GM23338 (cell line): ENCODE measurements at regions not wholly inside any gene's neighbourhood (a gene's known extent, or its start where the extent isn't known, plus 50 kb on each side); places are given as distances from the start of the nearest gene placed in this dataset.

ENCODE experiments used
- ATAC-seq: fragments of 200-7000 bp; cut with Tn5 transposase; 3 replicates; pipeline ENCODE4 v1.9.1; 2020
- DNase-seq: peaks from one replicate; pipeline ENCODE4 v3.0.0-alpha.2; 2015; ENCODE audit warnings: low spot score
- H2AFZ ChIP-seq: fragments of 200-600 bp; sonication (generic); 2 replicates; pipeline ENCODE4 v1.8.0; 2016; ENCODE audit warnings: antibody characterized with exemption, mild to moderate bottlenecking, moderate library complexity
- H3F3A ChIP-seq: fragments of 200-600 bp; sonication (generic); replicated peaks from 2 replicates; pipeline ENCODE4 v1.8.0; 2017; ENCODE audit warnings: antibody characterized with exemption, mixed run types, low read depth
- H3K27ac ChIP-seq: fragments of 200-600 bp; sonication (generic); 2 replicates; pipeline ENCODE4 v1.6.1; 2016; ENCODE audit warnings: low read depth
- H3K27me3 ChIP-seq: fragments of 200-600 bp; sonication (generic); 2 replicates; pipeline ENCODE4 v1.8.0; 2016; ENCODE audit warnings: mild to moderate bottlenecking, mixed run types, moderate library complexity; ENCODE audit not compliant: insufficient read depth
- H3K36me3 ChIP-seq: fragments of 200-600 bp; sonication (generic); 2 replicates; pipeline ENCODE4 v1.8.0; 2016; ENCODE audit warnings: mild to moderate bottlenecking; ENCODE audit not compliant: insufficient read depth
- H3K4me1 ChIP-seq: fragments of 200-600 bp; sonication (generic); 2 replicates; pipeline ENCODE4 v1.8.0; 2016; ENCODE audit warnings: mild to moderate bottlenecking, moderate library complexity; ENCODE audit not compliant: insufficient read depth
- H3K4me2 ChIP-seq: fragments of 200-600 bp; sonication (generic); 2 replicates; pipeline ENCODE4 v1.7.1; 2017; ENCODE audit warnings: mixed run types
- H3K4me3 ChIP-seq: fragments of 200-600 bp; sonication (generic); 2 replicates; pipeline ENCODE4 v1.6.1; 2016; ENCODE audit warnings: mixed run types
- H3K79me2 ChIP-seq: fragments of 200-600 bp; sonication (generic); replicated peaks from 2 replicates; pipeline ENCODE4 v1.8.0; 2017; ENCODE audit warnings: mild to moderate bottlenecking; ENCODE audit not compliant: insufficient read depth
- H3K9me2 ChIP-seq: fragments of 200-600 bp; sonication (generic); 2 replicates; pipeline ENCODE4 v1.8.0; 2017; ENCODE audit not compliant: insufficient read depth
- H4K20me1 ChIP-seq: fragments of 200-600 bp; sonication (generic); replicated peaks from 2 replicates; pipeline ENCODE4 v1.8.0; 2017; ENCODE audit warnings: mild to moderate bottlenecking; ENCODE audit not compliant: insufficient read depth
- H3K27ac Mint-ChIP-seq: 2 replicates; pipeline ENCODE4 v1.8.0; 2020; ENCODE audit warnings: inconsistent platforms, mild to moderate bottlenecking, moderate library complexity, mixed read lengths
- H3K27me3 Mint-ChIP-seq: 3 replicates; pipeline ENCODE4 v1.8.0; 2022; ENCODE audit warnings: low read depth, mild to moderate bottlenecking, moderate library complexity, mixed read lengths, inconsistent platforms; ENCODE audit not compliant: insufficient read depth, poor library complexity
- H3K36me3 Mint-ChIP-seq: 3 replicates; pipeline ENCODE4 v1.8.0; 2021; ENCODE audit warnings: low read depth, mild to moderate bottlenecking, inconsistent platforms, moderate library complexity, mixed read lengths
- H3K4me1 Mint-ChIP-seq: 3 replicates; pipeline ENCODE4 v1.8.0; 2020; ENCODE audit warnings: mild to moderate bottlenecking, inconsistent platforms, mixed read lengths
- H3K4me3 Mint-ChIP-seq: 3 replicates; pipeline ENCODE4 v1.8.0; 2021; ENCODE audit warnings: moderate library complexity, mild to moderate bottlenecking, inconsistent platforms, mixed read lengths
- H3K9me3 Mint-ChIP-seq: 3 replicates; pipeline ENCODE4 v1.8.0; 2020; ENCODE audit warnings: moderate library complexity, mild to moderate bottlenecking, inconsistent platforms, mixed read lengths
- CREB1 ChIP-seq: fragments of 250-450 bp; sonication (Bioruptor Pico); IDR thresholded peaks from 2 replicates; pipeline ENCODE4 v1.5.0; 2020; ENCODE audit warnings: low read depth, mild to moderate bottlenecking, moderate library complexity
- ETS1 ChIP-seq: IDR thresholded peaks from 2 replicates; pipeline ENCODE4 v1.6.1; 2016; ENCODE audit warnings: antibody characterized with exemption
- EZH2 ChIP-seq: fragments of 200-600 bp; sonication (generic); IDR thresholded peaks from one replicate; pipeline ENCODE4 v1.8.0; 2017; ENCODE audit warnings: antibody characterized with exemption, mild to moderate bottlenecking, low read depth; ENCODE audit not compliant: unreplicated experiment
- EZH2phosphoT487 ChIP-seq: fragments of 200-600 bp; sonication (generic); IDR thresholded peaks from one replicate; pipeline ENCODE4 v1.8.1; 2018; ENCODE audit warnings: antibody characterized with exemption; ENCODE audit not compliant: unreplicated experiment
- JUNB ChIP-seq: IDR thresholded peaks from one replicate; pipeline ENCODE4 v1.6.1; 2016; ENCODE audit warnings: antibody characterized with exemption; ENCODE audit not compliant: unreplicated experiment
- NANOG ChIP-seq: IDR thresholded peaks from 2 replicates; pipeline ENCODE4 v1.6.1; 2016; ENCODE audit warnings: antibody characterized with exemption, borderline replicate concordance
- POLR2AphosphoS5 ChIP-seq: IDR thresholded peaks from 2 replicates; pipeline ENCODE4 v1.6.1; 2016; ENCODE audit warnings: antibody characterized with exemption, low read depth
- STAT1 ChIP-seq: IDR thresholded peaks from one replicate; pipeline ENCODE4 v1.6.1; 2016; ENCODE audit warnings: antibody characterized with exemption; ENCODE audit not compliant: unreplicated experiment
- ZNF114 ChIP-seq: fragments of 250-450 bp; sonication (Bioruptor Pico); IDR thresholded peaks from 2 replicates; pipeline ENCODE4 v1.5.0; 2020; ENCODE audit warnings: mild to moderate bottlenecking, moderate library complexity
- ZNF331 ChIP-seq: fragments of 250-450 bp; sonication (Bioruptor Pico); IDR thresholded peaks from 2 replicates; pipeline ENCODE4 v1.5.0; 2020; ENCODE audit warnings: low read depth, mild to moderate bottlenecking, moderate library complexity
- TF ChIP-seq, protein P1 (sequence below), 2 experiments: fragments of 200-600 bp in 1 of 2; sonication (generic) in 1 of 2; conservative IDR thresholded peaks; 2 replicates each; pipeline versions ENCODE4 v1.5.1 to v1.6.1; 2016 to 2017; ENCODE audit warnings: antibody characterized with exemption in 2 of 2, low read depth in 2 of 2, mild to moderate bottlenecking in 2 of 2, moderate library complexity in 1 of 2
- TF ChIP-seq, protein P2 (sequence below): IDR thresholded peaks from one replicate; pipeline ENCODE4 v1.6.1; 2018; ENCODE audit warnings: antibody characterized with exemption; ENCODE audit not compliant: unreplicated experiment

DNA sequence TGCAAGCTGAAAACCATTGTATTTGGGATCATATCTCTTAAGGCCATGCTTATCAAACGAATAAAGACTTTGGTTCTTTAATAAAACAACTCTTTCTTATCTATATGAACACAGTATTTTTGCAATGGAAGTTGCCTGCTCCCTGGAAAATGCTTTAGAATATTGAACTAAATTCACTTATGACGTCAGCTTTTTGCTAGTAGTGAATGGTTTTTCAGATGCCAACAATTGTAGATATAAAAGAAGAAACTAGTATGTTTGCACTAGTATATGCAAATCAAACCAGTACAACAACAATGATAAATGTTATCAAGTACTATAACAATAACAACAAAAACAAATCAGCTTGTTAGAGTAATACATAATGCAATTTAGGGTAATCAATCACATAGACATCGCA is 1462.9 kb downstream of the SUCLG1 start:
- H4K20me1 ChIP-seq, result no peaks in the 10 kb centered on the region
- no peak overlapping the region for H3K27ac Mint-ChIP-seq
- ATAC-seq (no peak), DNase-seq (no peak)
- H3F3A ChIP-seq, result no peaks in the 10 kb centered on the region
- H3K4me3 Mint-ChIP-seq, result no peak overlapping the region
- peaks cover 4% of the 10 kb centered on the region; the same call in 1 of the 2 replicates for H3K9me2 ChIP-seq
- H3K36me3 ChIP-seq, result no peaks in the 10 kb centered on the region
- peaks cover 8% of the 10 kb centered on the region; the same call in 1 of the 2 replicates for H3K4me1 ChIP-seq
- no peak overlapping the region for H2AFZ ChIP-seq
- TF ChIP-seq EZH2phosphoT487 (no peak), CREB1 (CRISPR knock-in tag) (no peak)
- peaks cover 1% of the 10 kb centered on the region for H3K27me3 Mint-ChIP-seq
- H3K9me3 Mint-ChIP-seq, result no peaks in the 10 kb centered on the region
- H3K4me1 Mint-ChIP-seq, result peaks cover 8% of the 10 kb centered on the region; the same call in 2 of the 3 replicates
- no peaks in the 10 kb centered on the region for H3K27me3 ChIP-seq
- no peak overlapping the region for H3K4me3 ChIP-seq
- no peak overlapping the region for H3K4me2 ChIP-seq
- H3K36me3 Mint-ChIP-seq, result no peaks in the 10 kb centered on the region
- no peak overlapping the region for H3K27ac ChIP-seq
- H3K79me2 ChIP-seq, result no peaks in the 10 kb centered on the region

DNA sequence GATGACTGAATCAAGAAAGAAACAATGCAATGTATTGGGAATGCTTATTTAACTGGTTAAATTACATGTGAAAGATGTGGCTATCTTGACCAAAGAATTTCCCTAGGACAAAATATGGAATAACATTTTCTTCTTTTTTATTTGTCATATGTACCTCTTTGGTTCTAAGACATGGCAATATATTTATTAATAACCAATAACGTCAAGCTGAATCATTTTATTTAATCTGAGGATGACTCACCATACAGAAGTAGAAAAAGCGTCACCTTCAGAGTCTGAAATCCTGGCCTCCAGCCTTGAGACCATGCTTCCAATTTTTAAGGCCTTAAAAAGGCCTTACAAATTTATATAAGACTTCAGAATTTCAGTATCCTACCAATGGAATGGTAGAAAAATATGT is 1464.9 kb downstream of the SUCLG1 start:
- Mint-ChIP-seq H3K27me3 (peaks cover 1% of the 10 kb centered on the region), H3K36me3 (no peaks in the 10 kb centered on the region), H3K27ac (no peak overlapping the region), H3K4me3 (no peak overlapping the region), H3K4me1 (peaks cover 11% of the 10 kb centered on the region; the same call in 2 of the 3 replicates), H3K9me3 (no peaks in the 10 kb centered on the region)
- H3K4me2 ChIP-seq, result no peak overlapping the region
- no peaks in the 10 kb centered on the region for H4K20me1 ChIP-seq
- no peak overlapping the region for H3K4me3 ChIP-seq
- H3K36me3 ChIP-seq, result no peaks in the 10 kb centered on the region
- H3K27ac ChIP-seq, result no peak overlapping the region
- H3F3A ChIP-seq, result no peaks in the 10 kb centered on the region
- H3K9me2 ChIP-seq, result peaks cover 4% of the 10 kb centered on the region; the same call in 1 of the 2 replicates
- H3K27me3 ChIP-seq, result no peaks in the 10 kb centered on the region
- DNase-seq, result no peak
- no peak overlapping the region for H2AFZ ChIP-seq
- ATAC-seq, result no peak
- TF ChIP-seq ETS1, result no peak
- no peaks in the 10 kb centered on the region for H3K79me2 ChIP-seq
- H3K4me1 ChIP-seq, result peaks cover 9% of the 10 kb centered on the region; the same call in 1 of the 2 replicates

GRCh38 chr2:82993609-82994008 is 1465.5 kb downstream of the SUCLG1 start:
- Histone ChIP-seq H3K4me2 (no peak overlapping the region), H2AFZ (no peak overlapping the region), H4K20me1 (no peaks in the 10 kb centered on the region), H3K27me3 (no peaks in the 10 kb centered on the region), H3K4me3 (no peak overlapping the region), H3K36me3 (no peaks in the 10 kb centered on the region), H3K4me1 (peaks cover 9% of the 10 kb centered on the region; the same call in 1 of the 2 replicates), H3F3A (no peaks in the 10 kb centered on the region), H3K27ac (no peak overlapping the region), H3K9me2 (peaks cover 4% of the 10 kb centered on the region; the same call in 1 of the 2 replicates), H3K79me2 (no peaks in the 10 kb centered on the region)
- peak; percentile 6 for DNase-seq
- Mint-ChIP-seq H3K4me1 (peaks cover 11% of the 10 kb centered on the region; the same call in 2 of the 3 replicates), H3K4me3 (no peak overlapping the region), H3K27ac (no peak overlapping the region), H3K9me3 (no peaks in the 10 kb centered on the region), H3K36me3 (no peaks in the 10 kb centered on the region), H3K27me3 (peaks cover 1% of the 10 kb centered on the region)
- ATAC-seq, result no peak; the same call in 2 of the 3 replicates
- no peak for TF ChIP-seq POLR2AphosphoS5
- TF ChIP-seq, protein P1, sequence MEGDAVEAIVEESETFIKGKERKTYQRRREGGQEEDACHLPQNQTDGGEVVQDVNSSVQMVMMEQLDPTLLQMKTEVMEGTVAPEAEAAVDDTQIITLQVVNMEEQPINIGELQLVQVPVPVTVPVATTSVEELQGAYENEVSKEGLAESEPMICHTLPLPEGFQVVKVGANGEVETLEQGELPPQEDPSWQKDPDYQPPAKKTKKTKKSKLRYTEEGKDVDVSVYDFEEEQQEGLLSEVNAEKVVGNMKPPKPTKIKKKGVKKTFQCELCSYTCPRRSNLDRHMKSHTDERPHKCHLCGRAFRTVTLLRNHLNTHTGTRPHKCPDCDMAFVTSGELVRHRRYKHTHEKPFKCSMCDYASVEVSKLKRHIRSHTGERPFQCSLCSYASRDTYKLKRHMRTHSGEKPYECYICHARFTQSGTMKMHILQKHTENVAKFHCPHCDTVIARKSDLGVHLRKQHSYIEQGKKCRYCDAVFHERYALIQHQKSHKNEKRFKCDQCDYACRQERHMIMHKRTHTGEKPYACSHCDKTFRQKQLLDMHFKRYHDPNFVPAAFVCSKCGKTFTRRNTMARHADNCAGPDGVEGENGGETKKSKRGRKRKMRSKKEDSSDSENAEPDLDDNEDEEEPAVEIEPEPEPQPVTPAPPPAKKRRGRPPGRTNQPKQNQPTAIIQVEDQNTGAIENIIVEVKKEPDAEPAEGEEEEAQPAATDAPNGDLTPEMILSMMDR (conservative IDR thresholded peaks at IDR 0.05; ENCODE audit: low read depth in 2 of 2), result no peak
- no peak for TF ChIP-seq NANOG
- no peak for TF ChIP-seq EZH2
- no peak for TF ChIP-seq CREB1 (CRISPR knock-in tag)
- no peak for TF ChIP-seq EZH2phosphoT487
- no peak for TF ChIP-seq ZNF331 (CRISPR knock-in tag)
- no peak for TF ChIP-seq ETS1
- TF ChIP-seq, protein P2, sequence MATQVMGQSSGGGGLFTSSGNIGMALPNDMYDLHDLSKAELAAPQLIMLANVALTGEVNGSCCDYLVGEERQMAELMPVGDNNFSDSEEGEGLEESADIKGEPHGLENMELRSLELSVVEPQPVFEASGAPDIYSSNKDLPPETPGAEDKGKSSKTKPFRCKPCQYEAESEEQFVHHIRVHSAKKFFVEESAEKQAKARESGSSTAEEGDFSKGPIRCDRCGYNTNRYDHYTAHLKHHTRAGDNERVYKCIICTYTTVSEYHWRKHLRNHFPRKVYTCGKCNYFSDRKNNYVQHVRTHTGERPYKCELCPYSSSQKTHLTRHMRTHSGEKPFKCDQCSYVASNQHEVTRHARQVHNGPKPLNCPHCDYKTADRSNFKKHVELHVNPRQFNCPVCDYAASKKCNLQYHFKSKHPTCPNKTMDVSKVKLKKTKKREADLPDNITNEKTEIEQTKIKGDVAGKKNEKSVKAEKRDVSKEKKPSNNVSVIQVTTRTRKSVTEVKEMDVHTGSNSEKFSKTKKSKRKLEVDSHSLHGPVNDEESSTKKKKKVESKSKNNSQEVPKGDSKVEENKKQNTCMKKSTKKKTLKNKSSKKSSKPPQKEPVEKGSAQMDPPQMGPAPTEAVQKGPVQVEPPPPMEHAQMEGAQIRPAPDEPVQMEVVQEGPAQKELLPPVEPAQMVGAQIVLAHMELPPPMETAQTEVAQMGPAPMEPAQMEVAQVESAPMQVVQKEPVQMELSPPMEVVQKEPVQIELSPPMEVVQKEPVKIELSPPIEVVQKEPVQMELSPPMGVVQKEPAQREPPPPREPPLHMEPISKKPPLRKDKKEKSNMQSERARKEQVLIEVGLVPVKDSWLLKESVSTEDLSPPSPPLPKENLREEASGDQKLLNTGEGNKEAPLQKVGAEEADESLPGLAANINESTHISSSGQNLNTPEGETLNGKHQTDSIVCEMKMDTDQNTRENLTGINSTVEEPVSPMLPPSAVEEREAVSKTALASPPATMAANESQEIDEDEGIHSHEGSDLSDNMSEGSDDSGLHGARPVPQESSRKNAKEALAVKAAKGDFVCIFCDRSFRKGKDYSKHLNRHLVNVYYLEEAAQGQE, result no peak
- no peak for TF ChIP-seq ZNF114 (CRISPR knock-in tag)
- no peak for TF ChIP-seq JUNB
- no peak for TF ChIP-seq STAT1
